NCI-H1048 (cell line): ENCODE measurements at regions not wholly inside any gene's neighbourhood (a gene's known extent, or its start where the extent isn't known, plus 50 kb on each side); places are given as distances from the start of the nearest gene placed in this dataset.
"Not testable (repeated sequence)": the region's sequence is repeated elsewhere in the genome, so short reads cannot be mapped to it uniquely, and the experiment has no call there.

ENCODE experiments used
- DNase-seq: peaks from one replicate; lab custom pipeline; 2025; lab: John Stamatoyannopoulos, UW

DNA sequence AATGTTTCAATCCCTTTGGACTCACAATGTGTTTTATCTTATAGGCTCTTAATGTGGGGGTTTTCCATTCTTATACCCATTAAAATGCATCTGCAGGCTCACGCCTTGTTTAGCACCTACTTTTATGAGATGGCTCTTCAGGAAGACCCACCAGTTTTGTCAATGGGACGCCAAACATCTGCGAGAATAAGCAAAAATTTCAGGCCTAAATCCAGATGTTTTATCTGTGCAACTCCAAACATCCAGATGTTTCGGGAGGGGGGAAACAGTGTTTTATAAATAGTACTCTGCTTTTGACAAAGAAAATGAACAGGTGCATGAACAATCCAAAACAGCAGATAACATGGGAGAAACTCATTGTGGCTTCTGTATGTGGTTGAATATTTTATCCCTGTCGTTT, 342.8 kb downstream of the DHX15 start:
- DNase-seq = no peak

DNA sequence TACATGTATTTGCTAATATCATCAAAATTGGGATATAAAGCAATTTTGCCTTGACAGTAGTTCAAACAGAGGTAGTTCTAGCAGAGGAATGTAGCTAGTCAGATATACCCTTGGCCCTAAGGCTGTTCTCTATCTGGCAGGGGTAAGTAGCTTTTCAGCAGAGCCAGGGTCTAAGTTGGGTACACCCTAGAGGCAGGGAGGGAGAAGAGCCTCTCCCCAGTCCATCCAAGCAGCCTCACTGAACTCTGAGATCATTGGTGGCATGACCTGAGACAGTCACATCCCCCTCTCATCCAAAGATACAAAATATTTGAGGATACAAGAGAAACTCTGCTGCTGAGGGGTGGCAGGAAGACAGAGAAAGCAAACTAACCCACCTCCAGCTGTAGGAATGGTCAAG, 343.7 kb downstream of the DHX15 start:
- DNase-seq = no peak

DNA sequence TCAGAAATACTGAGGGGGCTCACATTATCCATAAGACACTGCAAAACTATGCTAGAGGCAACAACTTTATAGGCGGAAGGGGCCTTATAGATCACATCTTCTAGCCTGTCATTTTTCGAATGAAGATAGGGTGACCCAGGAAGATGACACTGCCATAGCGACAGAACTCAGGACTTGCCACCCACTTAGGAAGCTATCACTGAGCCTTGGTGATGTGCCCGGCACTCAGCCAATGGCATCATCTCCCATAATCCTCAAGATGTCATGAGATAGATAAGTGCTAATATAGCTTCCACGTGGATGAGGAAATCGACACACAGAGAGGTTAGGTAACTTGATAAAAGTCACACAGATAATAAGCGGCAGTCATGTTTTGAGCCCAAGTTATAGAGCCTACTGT, 346.6 kb downstream of the DHX15 start:
- no peak for DNase-seq

DNA sequence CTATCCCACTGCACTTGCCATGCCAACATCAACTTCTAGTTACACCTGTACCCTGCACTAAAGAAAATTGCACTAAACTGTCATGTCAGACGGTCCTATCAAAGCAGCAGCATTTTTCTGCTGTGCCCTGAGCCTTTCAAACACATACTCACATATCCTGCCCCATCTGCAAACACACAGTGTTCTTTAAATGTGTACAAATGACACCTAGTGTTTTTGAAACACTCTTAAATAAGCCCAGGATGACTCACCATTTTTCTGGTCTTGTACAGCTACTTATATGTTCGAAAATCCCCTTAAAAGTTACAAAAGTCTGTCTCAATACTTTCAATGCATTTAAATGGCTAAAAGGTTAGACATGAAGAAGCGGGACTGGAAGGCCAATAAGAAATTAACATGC, 346.7 kb upstream of the PPARGC1A start:
- DNase-seq = no peak

DNA sequence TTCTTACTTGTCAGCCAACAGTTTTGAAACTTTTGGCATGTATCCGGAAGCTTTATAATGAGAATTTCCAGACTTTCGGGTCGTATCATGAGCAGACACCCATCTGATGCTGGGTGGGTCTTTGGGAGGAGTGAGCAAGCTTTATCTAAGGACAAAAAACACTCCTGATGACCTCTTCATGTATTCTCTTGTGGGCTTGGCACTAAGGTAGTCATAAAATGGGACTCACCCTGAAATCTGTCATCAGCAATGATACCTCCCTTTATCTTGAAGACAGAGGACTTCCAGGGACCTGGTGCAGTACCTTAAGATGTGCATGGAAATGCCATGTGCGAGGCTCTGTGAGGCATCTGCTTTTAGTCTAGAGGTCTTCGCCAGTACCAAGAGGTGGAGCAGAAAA, 346.3 kb upstream of the PPARGC1A start:
- DNase-seq = no peak

DNA sequence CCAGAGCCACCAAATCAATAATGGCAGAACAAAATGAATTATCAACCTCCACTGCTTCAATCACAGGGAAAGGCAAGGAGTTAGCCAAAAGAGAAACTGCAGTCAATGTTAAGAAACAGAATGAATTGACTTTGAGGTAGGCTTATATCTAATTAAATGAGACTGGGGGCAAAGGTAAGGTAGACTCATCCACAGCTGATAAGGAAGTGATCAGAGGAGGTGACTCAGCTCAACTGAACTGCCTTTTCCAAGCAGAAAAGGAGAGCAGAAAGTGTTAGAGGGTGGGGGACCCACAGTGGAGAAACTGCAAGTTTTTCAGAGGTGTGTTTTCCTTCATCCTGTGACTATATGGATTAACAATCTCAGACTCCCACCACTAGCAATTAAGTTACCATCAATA, 345.8 kb upstream of the PPARGC1A start:
- no peak for DNase-seq

DNA sequence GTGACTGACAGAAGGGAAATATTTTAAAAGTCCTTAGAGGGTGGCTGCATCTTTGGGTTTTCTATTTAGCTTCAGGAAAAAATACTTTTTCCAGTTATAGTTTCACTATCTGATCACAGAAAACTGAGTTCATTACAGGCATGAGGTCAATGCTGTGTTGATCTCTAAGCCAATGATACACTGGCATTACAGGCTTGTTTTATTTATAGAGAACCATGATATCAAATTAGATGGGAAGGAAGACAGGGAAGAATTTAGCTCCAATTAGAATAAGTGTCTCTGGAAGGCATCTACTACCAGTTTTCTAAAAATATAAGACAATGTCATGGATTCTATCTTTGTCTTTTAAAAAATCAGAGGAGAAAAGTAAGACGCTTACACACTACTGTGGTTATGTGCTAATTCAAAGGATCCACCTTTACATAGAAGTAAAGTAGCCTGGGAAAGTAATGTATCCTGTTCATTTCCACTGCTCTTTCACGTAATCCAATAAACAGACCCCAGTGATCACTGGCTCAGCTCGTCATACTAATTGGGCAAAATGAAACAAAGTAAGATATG, 344.5 kb upstream of the PPARGC1A start:
- DNase-seq = no peak

DNA sequence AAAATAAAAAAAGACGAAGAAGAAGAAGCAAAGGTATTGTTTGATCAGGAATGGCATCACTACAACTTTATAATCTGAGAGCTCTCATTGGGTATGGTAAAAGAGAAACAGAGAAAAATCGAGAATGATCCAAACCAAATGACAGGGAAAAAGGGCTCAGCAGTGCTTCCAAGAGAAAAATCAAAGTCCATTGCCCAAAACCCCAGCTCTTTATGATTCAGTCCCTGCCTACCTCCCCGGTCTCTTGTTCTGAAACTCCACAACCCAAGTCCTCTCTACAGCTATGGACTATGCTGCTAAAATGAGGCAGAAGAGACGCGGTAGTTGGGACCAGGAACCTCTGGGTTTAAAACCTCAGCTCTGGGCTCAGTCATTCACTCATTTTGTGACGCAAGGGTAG, 341.1 kb upstream of the PPARGC1A start:
- DNase-seq = no peak

DNA sequence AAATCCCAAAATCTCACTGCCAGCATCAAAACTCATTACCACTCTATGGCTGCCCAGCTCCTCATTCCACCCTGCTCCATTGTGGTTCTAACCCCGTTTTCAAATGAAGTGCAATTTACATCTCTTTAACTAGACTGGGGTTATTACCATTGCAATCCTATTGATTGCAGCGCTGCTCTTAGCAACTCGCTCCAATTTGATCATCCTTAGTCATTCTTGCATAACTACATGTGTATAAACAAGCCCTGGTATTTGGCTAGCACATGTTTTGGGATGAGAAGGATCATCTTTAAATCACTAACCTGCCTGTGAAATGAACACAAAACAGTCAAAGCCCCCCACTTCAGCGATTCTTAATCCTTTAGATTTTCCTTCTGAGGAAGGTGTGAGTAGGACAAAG, 340.1 kb upstream of the PPARGC1A start:
- no peak for DNase-seq

DNA sequence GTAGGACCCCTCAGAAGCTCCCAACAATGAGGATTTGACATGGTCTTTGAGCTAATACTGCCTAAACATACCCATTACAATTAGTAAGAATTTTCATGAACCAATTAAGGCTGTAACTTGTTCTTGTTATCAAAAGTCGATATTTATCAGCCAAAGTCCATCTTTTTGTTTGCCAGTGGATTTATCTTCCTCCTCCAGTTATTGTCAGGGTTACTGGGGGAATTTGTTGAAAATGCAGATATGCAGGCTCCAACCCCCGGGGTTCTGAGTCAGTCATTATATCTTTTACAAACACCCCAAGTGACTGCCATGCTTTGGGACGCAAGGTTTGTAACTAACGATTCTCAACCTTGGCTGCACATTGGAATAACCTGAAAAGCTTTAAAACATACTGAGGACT, 338.8 kb upstream of the PPARGC1A start:
- no peak for DNase-seq

DNA sequence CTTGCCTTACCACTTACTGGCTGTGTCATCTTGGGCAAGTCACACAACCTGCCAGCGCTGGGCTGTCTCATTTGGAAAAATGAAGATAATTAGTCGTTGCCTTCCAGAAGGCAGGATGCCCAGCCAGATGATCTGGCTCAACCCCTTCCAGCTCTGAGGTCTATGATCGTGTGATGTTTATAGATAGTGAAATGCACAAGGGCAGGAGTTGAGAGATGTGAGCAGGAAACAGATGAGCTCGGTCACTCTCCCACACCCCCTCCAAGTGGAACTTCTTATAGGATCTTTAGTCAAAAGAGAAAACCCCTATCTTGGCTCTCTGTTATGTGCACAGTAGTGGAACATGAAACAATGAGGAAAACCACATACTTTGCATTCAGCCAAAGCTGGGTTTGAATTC, 336.8 kb upstream of the PPARGC1A start:
- no peak for DNase-seq

DNA sequence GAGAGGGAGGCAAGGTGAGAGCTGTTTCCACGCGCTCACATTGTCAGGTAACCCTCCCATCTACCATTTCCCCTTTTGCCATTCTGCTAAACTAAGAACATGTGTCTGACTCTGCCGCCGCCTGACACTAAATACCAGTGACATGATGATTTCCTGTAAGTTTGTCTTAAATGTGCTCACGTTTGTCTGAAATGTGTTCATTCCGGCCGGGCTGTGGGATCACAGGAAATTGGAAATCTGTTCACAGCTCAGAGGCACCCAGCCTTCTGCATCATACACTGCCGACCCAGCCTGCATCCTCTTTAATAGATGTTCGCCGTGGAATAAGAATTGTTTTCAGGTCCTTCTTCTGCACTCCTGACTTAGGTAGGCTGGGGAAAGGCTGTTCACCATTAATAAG, 336.2 kb upstream of the PPARGC1A start:
- no peak for DNase-seq

DNA sequence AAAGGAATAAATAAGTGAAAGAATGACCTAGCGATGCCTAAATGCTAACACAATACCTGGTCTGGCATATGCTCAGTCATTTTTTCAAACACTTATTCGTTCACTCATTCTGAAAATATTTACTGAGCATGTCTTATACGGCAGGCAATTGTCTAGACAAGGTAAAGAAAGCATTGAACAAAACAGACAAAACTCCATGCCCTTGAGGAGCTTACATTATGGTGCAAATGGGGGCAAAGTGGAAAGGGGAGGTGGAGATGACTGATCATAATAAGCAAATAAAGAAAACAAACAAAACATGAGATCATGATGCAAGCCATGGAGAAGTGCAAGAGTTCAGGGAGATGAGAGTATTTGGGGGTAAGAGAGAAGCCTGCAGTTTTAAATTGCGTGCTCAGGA, 334.6 kb upstream of the PPARGC1A start:
- DNase-seq = no peak

DNA sequence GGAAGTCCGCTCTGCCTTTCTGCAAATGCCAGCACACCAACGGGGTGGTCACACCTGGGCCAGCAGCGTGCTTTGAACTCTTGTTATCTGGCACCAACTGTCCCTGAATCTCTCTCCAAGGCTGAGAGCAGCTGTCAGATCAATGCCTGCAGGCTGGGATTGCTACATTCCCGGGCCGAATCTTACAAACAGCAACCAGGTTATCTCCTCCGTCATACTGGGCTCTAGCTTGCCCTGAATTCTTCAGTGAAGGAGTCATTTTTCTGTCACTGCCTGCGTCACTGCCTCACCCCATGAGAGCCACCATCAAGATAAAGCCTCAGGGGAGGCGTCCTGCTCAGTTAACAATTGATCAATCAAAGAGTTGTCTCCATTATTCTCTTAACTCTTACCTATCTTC, 329.4 kb upstream of the PPARGC1A start:
- no peak for DNase-seq

DNA sequence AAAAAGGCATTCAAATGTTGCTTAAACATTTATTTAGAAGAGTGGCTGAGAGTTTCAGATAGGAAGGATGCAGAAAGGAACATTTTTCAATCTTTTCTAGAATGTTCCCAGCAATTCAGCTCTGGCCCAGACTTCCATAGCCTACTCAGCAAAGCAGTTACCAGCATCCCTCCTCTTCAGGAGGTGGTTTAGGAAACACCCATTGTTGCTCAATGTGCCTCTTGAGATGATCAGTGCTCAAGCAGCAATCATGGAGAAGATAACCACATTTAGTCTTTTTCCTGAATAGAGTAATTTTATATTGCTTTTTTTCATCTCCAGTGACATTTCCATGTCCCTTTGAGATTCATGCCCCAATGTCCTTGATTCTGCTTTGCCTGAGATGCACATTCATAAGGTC, 328.7 kb upstream of the PPARGC1A start:
- DNase-seq = no peak

DNA sequence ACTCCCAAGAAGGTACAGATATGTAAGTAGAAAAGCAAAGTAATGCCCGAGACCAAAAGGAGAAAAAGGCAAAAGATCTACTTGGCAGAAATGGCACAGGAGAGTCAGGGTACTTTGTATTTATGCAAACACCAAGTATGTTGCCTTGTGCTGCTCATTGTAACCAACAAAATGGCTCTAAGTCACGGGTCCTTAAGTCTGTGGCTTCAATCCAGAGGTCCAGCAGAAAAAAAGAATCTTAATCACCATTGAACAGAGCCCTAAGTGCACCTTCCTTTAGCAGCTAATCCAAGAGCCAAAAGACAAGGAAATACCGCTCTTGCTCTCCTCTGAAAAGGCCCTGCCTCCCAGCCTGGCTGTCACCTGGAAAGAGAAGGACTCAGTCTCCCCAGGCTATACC, 324.9 kb upstream of the PPARGC1A start:
- DNase-seq = no peak

DNA sequence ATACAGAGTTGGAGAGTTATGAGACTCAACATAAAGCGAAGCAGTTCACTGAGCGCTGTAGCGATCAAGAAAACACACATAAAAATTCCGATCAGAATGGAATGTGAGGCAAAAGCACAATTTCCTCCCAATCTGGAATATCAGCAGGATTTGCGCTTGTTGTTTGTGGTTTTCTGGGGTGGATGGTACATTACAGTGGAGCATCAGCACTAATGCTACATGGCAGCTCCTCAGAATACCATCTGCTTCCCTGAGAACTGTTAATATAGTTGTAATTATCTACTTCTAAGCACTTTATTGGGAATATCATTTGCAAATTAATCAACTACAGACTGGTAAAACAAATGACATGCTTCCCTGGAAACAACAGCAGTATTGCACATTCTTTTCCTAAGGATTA, 324.1 kb upstream of the PPARGC1A start:
- no peak for DNase-seq

DNA sequence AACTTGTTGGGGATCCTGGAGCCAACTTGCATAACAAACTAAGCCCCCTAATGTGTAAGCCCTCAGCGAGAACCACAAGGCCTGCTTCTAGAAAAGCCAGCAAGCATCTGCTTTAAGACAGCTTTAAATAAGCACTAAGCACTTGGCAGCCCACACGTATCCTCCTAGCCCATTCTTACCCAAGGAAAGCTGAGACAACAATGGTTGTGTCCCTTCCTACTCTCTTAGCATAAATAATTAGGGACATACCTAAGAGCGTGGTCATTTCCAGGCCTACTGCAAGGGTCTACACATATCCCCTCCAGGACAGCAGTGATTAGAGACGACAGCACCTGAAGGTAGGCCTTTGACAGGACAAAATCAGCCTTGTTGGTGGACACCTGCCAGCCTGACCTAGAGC, 322.8 kb upstream of the PPARGC1A start:
- no peak for DNase-seq

DNA sequence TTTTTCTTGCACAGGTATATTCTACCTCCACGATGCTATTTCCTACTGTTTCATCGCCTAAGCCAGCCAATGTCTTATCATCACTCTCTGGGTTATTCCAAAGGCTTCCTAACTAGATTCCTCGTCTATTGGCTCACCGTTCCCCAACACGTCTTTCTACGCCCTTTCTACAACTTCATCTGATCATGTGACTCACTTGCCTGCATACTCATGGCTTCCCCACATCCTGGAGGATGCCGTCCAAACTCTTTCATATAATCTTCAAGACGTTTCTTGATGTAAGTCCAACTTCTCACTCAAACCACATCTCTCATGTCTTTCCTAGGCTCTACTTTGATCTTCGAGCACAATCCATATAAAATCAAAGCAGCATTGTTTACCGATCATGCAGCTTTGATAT, 322.0 kb upstream of the PPARGC1A start:
- no peak for DNase-seq

DNA sequence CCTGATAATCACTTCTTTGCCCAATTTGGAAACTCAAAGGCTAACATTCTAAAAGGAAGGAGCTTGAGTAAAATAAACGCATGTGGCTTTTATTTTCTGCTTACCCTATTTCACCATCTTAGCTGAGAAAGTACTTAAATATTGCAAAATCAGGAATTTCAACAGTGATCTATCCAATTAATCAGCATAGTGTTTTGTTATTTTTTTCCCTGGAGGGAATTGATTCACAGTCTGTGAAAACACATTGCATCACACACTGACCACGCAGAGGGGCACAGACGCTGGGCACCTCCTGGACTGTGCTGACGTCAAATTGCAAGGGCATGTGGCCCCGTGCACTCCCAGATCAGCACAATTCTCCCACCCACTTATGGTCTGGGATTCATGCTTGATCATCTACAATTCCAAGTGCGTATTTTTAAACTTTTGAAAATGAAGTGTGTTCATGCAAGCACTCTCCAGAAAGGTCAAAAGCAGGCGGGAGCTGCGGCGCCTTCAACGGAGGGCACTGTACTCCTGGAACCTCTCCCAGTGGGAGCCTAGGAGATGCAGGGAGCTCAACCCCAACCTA, 320.6 kb upstream of the PPARGC1A start:
- no peak for DNase-seq

DNA sequence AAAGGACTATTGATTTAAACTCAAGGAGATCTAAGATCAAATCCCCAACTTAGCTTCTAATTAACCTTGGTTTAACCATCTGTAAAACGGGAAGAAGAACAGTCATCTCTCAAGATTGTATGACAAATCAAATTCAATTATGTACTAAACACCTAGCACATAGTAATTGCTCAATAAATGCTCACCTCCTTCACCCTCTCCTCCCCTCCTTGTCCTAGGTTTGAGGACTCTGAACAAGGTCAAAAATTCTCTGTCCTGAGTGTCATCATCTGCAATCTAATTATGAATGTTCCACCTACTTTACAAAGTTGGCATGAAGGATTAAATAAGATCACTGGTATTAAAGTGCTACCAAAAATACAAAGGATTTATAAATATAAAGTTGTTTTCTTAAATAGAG, 320.1 kb upstream of the PPARGC1A start:
- no peak for DNase-seq

DNA sequence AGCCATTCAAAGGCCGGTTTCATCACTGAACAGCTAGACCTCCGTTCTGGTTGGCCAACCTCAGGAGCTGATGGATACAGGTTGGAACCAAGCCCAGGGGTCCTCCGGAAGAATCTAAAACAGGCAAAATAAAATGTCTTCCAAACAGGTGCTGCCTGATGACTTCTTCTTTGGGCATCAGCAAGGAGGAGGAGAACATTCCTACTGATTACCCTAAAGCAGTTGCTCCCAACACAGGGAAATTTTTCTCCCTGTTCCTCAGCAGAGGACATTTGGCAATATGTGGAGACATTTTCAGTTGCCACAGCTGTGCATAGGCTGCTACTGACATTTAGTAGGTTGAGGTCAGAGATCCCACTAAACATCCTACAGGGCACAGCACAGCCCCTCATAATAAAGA, 319.3 kb upstream of the PPARGC1A start:
- no peak for DNase-seq

DNA sequence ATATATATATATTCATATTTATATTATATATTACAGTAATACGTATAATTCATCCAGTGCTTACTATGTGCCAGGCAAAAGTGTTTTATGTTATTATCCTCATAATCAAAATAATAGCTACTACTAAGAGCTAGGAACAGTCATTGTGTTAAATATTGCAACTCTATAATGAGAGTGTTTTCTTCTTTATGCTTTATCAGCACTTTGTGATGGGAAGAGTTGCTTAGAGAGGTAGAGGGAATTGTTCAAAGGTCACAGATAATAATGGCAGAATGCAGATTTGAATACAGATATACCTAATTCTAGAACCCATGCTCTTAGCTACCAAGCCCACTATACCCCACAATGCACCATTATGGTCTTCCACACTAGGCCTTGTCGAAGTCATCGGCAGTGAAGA, 318.8 kb upstream of the PPARGC1A start:
- DNase-seq = no peak

DNA sequence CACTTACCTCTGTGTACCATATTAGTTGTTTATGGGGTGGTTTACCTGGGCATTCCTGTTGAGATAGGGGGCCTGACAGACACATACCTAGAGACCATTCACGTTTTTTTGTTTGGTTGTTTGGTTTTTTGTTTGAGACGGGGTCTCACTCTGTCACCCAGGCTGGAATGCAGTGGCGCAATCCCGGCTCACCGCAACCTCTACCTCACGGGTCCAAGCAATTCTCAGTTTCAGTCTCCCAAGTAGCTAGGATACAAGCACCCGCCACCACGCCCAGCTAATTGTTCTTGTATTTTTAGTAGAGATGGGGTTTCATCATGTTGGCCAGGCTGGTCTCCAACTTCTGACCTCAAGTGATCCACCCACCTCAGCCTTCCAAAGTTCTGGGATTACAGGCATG, 314.9 kb upstream of the PPARGC1A start:
- not testable (repeated sequence) for DNase-seq

DNA sequence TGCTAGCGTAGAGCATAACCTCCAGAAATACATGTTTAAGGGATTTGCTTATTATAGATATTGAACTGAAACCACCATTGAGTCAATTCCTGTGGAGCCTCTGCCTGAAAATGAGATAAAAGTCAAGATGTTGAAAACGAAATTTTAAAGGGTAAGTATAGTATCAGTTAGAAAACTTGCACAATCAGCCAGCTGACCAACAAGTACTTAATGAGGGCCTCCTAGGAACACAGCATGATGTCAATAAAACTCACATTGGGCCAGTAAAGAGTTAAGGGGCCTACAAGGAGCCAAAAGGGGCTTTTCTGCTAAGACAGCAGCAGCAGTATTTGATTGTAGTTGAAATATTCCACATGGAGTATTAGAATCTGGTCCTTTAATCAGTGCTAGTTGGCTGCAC, 314.1 kb upstream of the PPARGC1A start:
- DNase-seq = no peak
